Colonic mucosa (tissue), 4 donors: ENCODE measurements at regions not wholly inside any gene's neighbourhood (a gene's known extent, or its start where the extent isn't known, plus 50 kb on each side); places are given as distances from the start of the nearest gene placed in this dataset.

ENCODE experiments used
- DNase-seq: peaks from one replicate; pipeline ENCODE4 v3.0.0-alpha.2; 2020
- H3K27ac ChIP-seq: fragments of 200-600 bp; one replicate; pipeline ENCODE4 v1.8.0; 2021
- H3K27me3 ChIP-seq: fragments of 200-600 bp; one replicate; pipeline ENCODE4 v1.8.0; 2021
- H3K36me3 ChIP-seq: fragments of 200-600 bp; one replicate; pipeline ENCODE4 v1.8.0; 2021
- H3K4me1 ChIP-seq: fragments of 200-600 bp; one replicate; pipeline ENCODE4 v1.8.0; 2021; ENCODE audit warnings: mild to moderate bottlenecking
- H3K4me3 ChIP-seq: fragments of 200-600 bp; one replicate; pipeline ENCODE4 v1.8.0; 2021
- H3K9ac ChIP-seq, 2 donors: one replicate each; pipeline ENCODE4 v1.7.0; 2013; ENCODE audit warnings: control low read depth in 2 of 2, low read depth in 2 of 2, low read length in 2 of 2
- H3K9me3 ChIP-seq: fragments of 200-600 bp; one replicate; pipeline ENCODE4 v1.8.0; 2021
- intact Hi-C: fragments of 100-400 bp; cut with DNase I; formaldehyde crosslinking; loops from one replicate; pipeline ENCODE4 v1.14.1; 2022
- TF ChIP-seq, protein P1 (sequence below): fragments of 200-600 bp; IDR thresholded peaks from one replicate; pipeline ENCODE4 v1.8.0; 2022; ENCODE audit warnings: antibody characterized with exemption, mild to moderate bottlenecking
- donor health status: healthy.
- donor health status: DM: no; HTN: no; CAD: no.
- donor health status: DM: no; HTN: no; CAD: no.

GRCh38 chr20:60212695-60213094 lies 254.5 kb downstream of the CDH26 start:
- no peak for DNase-seq
- H3K9me3 ChIP-seq, result no peaks in the 10 kb centered on the region
- no peak overlapping the region for H3K9ac ChIP-seq
- H3K27ac ChIP-seq, result no peak overlapping the region
- no peak overlapping the region for H3K4me3 ChIP-seq
- H3K27me3 ChIP-seq, result no peaks in the 10 kb centered on the region
- no peaks in the 10 kb centered on the region for H3K4me1 ChIP-seq
- TF ChIP-seq, protein P1, sequence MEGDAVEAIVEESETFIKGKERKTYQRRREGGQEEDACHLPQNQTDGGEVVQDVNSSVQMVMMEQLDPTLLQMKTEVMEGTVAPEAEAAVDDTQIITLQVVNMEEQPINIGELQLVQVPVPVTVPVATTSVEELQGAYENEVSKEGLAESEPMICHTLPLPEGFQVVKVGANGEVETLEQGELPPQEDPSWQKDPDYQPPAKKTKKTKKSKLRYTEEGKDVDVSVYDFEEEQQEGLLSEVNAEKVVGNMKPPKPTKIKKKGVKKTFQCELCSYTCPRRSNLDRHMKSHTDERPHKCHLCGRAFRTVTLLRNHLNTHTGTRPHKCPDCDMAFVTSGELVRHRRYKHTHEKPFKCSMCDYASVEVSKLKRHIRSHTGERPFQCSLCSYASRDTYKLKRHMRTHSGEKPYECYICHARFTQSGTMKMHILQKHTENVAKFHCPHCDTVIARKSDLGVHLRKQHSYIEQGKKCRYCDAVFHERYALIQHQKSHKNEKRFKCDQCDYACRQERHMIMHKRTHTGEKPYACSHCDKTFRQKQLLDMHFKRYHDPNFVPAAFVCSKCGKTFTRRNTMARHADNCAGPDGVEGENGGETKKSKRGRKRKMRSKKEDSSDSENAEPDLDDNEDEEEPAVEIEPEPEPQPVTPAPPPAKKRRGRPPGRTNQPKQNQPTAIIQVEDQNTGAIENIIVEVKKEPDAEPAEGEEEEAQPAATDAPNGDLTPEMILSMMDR, result no peak
- intact Hi-C loops, result loop anchor here (5.0 to 10.0 kb wide), 3 partner anchors 150 to 1012 kb away; no protein-coding TSS in a partner anchor
- no peaks in the 10 kb centered on the region for H3K36me3 ChIP-seq

- Histone ChIP-seq H3K27ac (no peak overlapping the region), H3K9ac (no peak overlapping the region), H3K4me1 (no peaks in the 10 kb centered on the region), H3K4me3 (no peak overlapping the region), H3K9me3 (no peaks in the 10 kb centered on the region), H3K27me3 (no peaks in the 10 kb centered on the region), H3K36me3 (no peaks in the 10 kb centered on the region)
- intact Hi-C loops, result loop anchor here (5.0 to 10.0 kb wide), 3 partner anchors 149 to 1011 kb away; no protein-coding TSS in a partner anchor
- TF ChIP-seq, protein P1, result no peak
- DNase-seq, result no peak
Observed at GRCh38 chr20:60213126-60213893, 255.1 kb downstream of the CDH26 start.

DNA sequence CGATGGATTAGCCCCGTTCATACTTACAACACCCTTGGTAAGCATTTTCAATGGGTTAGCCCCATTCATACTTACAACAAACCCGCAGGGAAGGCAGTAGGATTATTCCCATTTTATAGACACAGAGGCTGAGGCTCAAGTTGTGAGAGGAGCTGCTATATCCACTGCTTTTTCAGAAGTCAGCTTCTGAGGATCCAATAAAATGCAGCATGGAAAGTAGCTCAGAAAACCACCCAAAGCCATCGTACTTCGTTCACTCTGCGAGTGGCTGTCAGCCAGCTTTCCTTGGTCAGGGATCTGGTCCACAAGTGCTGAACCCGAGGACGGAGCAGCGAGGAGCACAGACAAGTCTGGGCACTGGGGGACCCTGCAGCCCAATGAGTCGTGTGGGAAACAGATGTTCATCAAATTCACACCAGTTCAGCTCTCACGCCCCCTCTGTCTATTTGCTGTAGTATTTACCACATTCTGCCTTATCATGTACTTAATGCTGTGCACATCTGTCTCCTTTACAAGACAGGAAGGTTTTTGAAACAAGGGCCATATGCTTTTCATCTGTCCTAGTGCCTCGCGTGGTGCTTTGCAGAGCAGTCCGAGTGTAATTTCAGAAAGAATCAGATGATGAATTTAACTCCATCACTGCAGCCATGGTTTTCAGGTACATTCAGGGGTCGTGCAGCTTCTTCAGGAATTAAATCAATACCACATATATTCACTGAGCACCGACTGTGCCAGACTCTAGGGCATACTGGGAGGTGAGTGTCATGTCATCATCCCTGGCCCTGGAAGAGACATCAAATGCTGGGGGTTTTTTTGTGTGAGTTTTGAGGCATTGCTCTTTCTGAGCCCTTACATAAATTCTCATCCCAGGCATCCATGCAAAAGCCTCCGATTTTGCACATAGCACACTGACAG lies 256.9 kb downstream of the CDH26 start:
- no peaks in the 10 kb centered on the region for H3K36me3 ChIP-seq
- no peak for DNase-seq
- TF ChIP-seq, protein P1, result no peak

DNA sequence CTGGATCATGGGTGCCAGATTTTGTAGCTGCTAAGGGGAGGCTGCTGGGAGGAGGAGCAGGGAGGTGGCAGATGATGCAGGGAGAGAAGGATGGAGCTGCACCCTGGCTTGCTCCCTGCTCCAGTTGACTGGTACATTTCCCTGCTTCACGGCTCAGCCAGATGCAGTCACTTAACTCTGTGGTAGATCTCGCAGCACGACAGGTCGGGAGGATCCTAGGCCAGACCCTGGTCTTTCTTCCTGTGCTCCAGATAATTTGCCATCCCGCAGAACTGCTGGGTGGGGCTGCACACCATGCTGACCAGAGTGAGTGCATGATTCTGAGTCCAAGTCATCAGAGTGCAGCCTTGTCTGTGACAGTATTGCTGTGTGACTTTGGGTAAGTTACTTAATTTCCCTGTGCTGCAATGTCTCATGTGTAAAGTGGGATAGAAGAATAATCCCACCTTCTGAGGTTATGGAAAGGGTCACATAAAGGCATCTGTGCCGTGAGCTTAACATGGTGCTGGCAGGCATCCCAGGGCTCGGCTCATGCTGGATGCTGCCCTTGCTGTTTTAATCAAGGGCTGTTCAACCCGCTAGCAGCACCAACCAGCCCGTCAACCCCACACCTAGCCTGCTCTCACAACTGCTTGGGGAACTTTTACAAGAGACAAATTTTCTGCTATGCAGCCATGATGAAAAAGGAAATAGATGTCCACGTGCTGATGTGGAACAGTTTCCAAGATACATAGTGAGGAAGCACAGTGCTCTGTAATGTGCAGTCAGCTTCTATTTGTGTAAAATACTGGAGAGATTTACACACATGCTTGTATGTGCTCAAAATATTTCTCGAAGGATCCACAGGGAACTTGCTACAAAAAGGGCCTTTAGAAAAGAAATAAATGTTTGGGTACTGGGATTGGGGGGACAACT lies 257.9 kb downstream of the CDH26 start:
- no peak overlapping the region for H3K9ac ChIP-seq
- no peaks in the 10 kb centered on the region for H3K27me3 ChIP-seq
- no peaks in the 10 kb centered on the region for H3K36me3 ChIP-seq
- DNase-seq, result no peak
- no peak overlapping the region for H3K27ac ChIP-seq
- H3K9me3 ChIP-seq, result no peaks in the 10 kb centered on the region
- TF ChIP-seq, protein P1, result no peak
- intact Hi-C loops, result loop anchor here (10.0 kb wide), 2 partner anchors 899 to 1009 kb away; no protein-coding TSS in a partner anchor
- no peaks in the 10 kb centered on the region for H3K4me1 ChIP-seq
- H3K4me3 ChIP-seq, result no peak overlapping the region

More for the DNA sequence above, 256.9 kb downstream of the CDH26 start:
- no peaks in the 10 kb centered on the region for H3K9me3 ChIP-seq
- H3K9ac ChIP-seq, result no peak overlapping the region
- H3K4me1 ChIP-seq, result no peaks in the 10 kb centered on the region
- intact Hi-C loops, result loop anchor here (5.0 to 10.0 kb wide), 3 partner anchors 147 to 1010 kb away; no protein-coding TSS in a partner anchor
- no peaks in the 10 kb centered on the region for H3K27me3 ChIP-seq
- H3K4me3 ChIP-seq, result no peak overlapping the region
- no peak overlapping the region for H3K27ac ChIP-seq

GRCh38 chr20:60219231-60219630 lies 261.0 kb downstream of the CDH26 start:
- DNase-seq, result no peak
- H3K4me1 ChIP-seq, result no peaks in the 10 kb centered on the region
- no peak overlapping the region for H3K27ac ChIP-seq
- no peak overlapping the region for H3K9ac ChIP-seq
- no peak overlapping the region for H3K4me3 ChIP-seq
- no peaks in the 10 kb centered on the region for H3K27me3 ChIP-seq
- H3K9me3 ChIP-seq, result no peaks in the 10 kb centered on the region
- TF ChIP-seq, protein P1, result no peak
- H3K36me3 ChIP-seq, result no peaks in the 10 kb centered on the region
- intact Hi-C loops, result loop anchor here (10.0 kb wide), 2 partner anchors 896 to 1006 kb away; no protein-coding TSS in a partner anchor
